HUES64 (cell line): ENCODE measurements at regions not wholly inside any gene's neighbourhood (a gene's known extent, or its start where the extent isn't known, plus 50 kb on each side); places are given as distances from the start of the nearest gene placed in this dataset.

Experiments
- H3K27ac ChIP-seq: 2 replicates; pipeline ENCODE4 v1.7.0; 2013; ENCODE audit warnings: low read depth, low read length, inconsistent platforms
- H3K27me3 ChIP-seq: 2 replicates; pipeline ENCODE4 v1.6.1; 2013; ENCODE audit warnings: mild to moderate bottlenecking, low read length; ENCODE audit not compliant: insufficient read depth
- H3K36me3 ChIP-seq: 2 replicates; pipeline ENCODE4 v1.6.1; 2013; ENCODE audit warnings: mild to moderate bottlenecking, low read length; ENCODE audit not compliant: insufficient read depth
- H3K4me1 ChIP-seq: 2 replicates; pipeline ENCODE4 v1.6.1; 2013; ENCODE audit warnings: mild to moderate bottlenecking, low read length, moderate library complexity; ENCODE audit not compliant: insufficient read depth
- H3K4me3 ChIP-seq: 2 replicates; pipeline ENCODE4 v1.5.1; 2013; ENCODE audit warnings: mild to moderate bottlenecking, low read length, moderate library complexity
- H3K9ac ChIP-seq: 2 replicates; pipeline ENCODE4 v1.6.1; 2013; ENCODE audit warnings: mild to moderate bottlenecking, low read depth, low read length
- H3K9me3 ChIP-seq: 2 replicates; pipeline ENCODE4 v1.6.1; 2013; ENCODE audit warnings: low read depth, low read length; ENCODE audit not compliant: insufficient read depth
- WGBS: fragments of 150-250, 120-280 bp; methylation state at CpG from one replicate; pipeline ENCODE4 v1.1.7; 2013; ENCODE audit warnings: missing lambda C conversion rate; 5-methylcytosine and 5-hydroxymethylcytosine counted together

DNA sequence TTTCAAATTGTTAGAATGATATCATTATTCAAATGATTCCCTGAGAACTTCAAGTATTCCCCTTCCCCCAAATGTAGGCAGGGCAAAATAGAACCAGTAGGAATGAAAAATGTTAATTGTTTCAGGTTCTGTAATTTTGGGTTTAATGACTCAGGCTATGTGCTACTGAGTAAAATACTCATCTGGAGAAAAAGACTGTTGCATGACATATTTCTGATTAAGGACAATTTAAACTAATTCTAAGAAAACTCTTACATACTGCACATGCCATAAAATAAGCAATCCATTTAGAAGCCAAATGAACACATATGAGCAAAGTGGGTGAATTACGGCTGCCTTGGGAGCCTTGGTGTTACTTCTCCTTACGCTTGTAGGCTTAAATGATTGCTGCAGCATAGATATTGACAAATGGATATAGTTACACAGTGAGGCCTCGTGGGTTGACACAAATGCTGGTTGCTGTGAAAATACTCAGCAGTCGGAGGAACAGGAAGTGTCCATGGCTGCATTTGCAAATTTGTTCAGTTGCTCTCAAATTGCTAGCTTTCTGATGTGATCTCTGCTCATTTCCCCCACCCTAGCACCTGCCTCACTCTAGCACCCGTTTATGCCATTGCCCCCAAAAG lies 174.9 kb upstream of the DMAC1 start:
- no peaks in the 10 kb centered on the region for H3K9me3 ChIP-seq
- H3K4me3 ChIP-seq, result no peak overlapping the region
- H3K9ac ChIP-seq, result no peak overlapping the region
- no peaks in the 10 kb centered on the region for H3K4me1 ChIP-seq
- no peak overlapping the region for H3K27ac ChIP-seq
- WGBS, result 91% methylated on average over 5 of the region's 5 CpGs
- no peaks in the 10 kb centered on the region for H3K27me3 ChIP-seq
- no peaks in the 10 kb centered on the region for H3K36me3 ChIP-seq

DNA sequence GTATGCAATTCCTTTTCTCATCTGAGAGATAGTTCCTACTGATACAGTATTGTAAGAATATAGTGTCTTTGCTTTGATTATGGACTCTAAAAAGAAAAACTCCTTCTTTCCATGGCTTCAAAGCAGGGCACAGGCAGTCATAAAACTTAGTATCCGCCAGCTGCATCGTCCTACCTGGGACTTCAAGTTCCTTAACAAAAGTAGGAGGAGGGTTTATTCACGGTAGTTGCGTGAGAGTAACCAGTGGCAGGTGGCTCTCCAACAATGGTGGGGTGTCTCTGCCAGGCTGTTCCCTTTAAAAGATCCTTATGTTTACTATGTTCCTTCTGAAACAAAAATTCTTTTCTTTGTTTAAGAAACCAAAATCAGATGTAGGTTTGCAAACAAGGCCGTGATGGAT lies 173.5 kb upstream of the DMAC1 start:
- WGBS, result 93% methylated on average over 5 of the region's 5 CpGs
- Histone ChIP-seq H3K36me3 (no peaks in the 10 kb centered on the region), H3K4me3 (no peak overlapping the region), H3K27me3 (no peaks in the 10 kb centered on the region), H3K4me1 (peaks cover 3% of the 10 kb centered on the region; the same call in 1 of the 2 replicates), H3K9ac (no peak overlapping the region), H3K9me3 (no peaks in the 10 kb centered on the region), H3K27ac (no peak overlapping the region)

DNA sequence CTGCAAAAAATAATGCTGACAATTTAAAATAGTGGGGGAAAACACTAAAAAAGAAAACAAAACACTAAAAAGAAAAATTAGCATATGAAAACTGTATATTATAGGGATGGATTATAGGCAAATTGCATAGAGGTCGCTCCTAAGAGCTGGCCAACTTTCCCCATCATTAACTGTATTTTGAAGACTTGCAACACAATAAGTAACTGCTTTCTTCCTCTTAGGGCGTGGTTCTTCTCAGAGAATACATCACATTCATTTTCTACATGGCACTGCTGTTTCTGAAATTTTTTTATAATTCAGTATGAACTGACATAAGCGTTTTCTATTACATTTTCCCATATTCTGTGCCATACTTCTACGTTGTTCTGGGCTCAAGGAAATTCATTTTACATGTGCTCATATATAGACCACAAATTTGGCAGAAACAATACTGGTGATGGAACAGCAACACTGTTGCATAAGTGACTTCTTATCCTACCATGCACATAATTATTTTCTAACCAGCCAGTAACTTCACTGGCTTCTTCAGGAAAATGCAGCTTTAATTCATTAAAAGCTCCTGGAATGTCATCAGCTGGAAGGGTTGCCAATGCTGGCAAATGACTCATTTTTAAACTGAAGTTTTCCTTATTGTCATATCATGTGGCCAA lies 171.2 kb upstream of the DMAC1 start:
- no peaks in the 10 kb centered on the region for H3K9me3 ChIP-seq
- H3K4me1 ChIP-seq, result peaks cover 12% of the 10 kb centered on the region
- no peak overlapping the region for H3K27ac ChIP-seq
- no peaks in the 10 kb centered on the region for H3K36me3 ChIP-seq
- 97% methylated on average over 4 of the region's 4 CpGs for WGBS
- H3K9ac ChIP-seq, result no peak overlapping the region
- H3K27me3 ChIP-seq, result no peaks in the 10 kb centered on the region
- no peak overlapping the region for H3K4me3 ChIP-seq

DNA sequence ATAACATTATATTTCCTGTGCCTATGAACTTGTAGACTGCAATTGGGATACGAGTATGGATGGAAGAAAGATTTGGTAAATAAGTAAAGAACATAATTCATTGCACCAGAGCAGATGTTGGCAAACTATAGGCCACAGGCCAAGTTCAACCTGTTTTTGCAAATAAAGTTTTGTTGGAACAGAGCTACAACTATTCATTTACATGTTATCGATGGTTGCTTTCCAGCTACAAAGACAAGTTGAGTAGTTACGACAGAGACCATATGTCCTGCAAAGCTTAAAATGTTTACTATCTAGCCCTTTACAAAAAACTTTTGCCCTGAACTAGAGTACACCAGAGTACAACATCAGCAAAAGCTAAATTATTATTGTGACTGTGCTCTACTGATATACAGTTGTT lies 169.1 kb upstream of the DMAC1 start:
- H3K27me3 ChIP-seq, result no peaks in the 10 kb centered on the region
- H3K9me3 ChIP-seq, result no peaks in the 10 kb centered on the region
- no peak overlapping the region for H3K27ac ChIP-seq
- no peak overlapping the region for H3K9ac ChIP-seq
- WGBS, result over 99% methylated on average over 3 of the region's 3 CpGs
- peaks cover 12% of the 10 kb centered on the region for H3K4me1 ChIP-seq
- H3K4me3 ChIP-seq, result no peak overlapping the region
- H3K36me3 ChIP-seq, result no peaks in the 10 kb centered on the region

DNA sequence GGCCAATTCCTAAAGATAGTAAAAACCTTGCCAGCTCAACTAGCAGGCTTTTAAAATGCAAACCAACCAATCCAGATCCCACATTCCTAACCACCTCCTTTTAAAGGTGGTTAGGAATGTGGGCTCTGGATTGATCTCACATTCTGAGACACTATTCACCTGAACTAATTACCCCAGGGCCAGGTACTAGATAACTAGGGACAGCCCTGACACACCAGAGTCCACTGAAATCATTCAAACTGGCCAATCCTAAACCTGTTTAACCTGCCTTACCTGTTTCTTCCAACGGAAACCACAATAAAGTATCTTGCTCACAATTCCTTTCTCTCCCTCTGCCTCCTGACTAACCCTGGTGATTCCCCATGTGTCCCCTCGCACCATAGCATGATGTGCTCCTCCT lies 168.3 kb upstream of the DMAC1 start:
- Histone ChIP-seq H3K4me1 (peaks cover 12% of the 10 kb centered on the region), H3K9ac (no peak overlapping the region), H3K27me3 (no peaks in the 10 kb centered on the region), H3K27ac (no peak overlapping the region), H3K36me3 (no peaks in the 10 kb centered on the region), H3K4me3 (no peak overlapping the region), H3K9me3 (no peaks in the 10 kb centered on the region)
- 91% methylated on average over 2 of the region's 2 CpGs for WGBS

DNA sequence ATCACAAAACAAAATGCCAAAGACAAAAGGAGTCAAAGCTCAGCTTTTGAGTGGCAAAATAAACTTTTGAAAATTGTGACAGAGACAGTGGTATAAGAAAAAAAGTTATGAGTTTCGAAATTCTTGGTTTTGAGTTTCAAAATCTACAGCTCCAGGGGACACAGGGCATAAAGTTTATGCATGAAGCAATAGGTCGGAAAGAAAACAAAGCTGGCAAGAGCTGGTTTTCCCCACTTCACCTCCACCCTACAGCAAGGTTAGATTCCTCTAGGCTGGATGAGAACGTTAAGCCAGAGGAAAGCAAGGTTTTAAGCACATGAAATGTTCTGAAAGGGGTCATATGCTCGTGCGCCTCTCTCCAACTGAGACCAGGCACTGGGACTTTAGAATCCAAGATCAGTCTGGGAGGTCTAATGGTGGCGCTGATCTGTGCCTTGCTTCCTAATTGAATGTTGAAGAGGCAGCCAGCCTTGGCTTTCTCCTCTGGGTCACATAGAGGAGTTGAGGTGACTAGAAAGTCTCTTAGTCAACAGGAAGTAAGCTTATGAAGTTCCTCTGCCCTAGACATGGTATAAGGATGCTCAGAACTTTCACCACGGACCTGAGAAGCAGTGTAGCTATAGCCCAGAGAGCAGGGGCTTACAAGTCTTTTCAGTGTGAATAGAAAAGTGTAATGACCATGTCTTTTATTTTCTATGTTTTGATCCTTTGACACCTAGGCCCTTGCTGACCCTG lies 167.7 kb upstream of the DMAC1 start:
- H3K36me3 ChIP-seq, result no peaks in the 10 kb centered on the region
- WGBS, result 89% methylated on average over 7 of the region's 7 CpGs

DNA sequence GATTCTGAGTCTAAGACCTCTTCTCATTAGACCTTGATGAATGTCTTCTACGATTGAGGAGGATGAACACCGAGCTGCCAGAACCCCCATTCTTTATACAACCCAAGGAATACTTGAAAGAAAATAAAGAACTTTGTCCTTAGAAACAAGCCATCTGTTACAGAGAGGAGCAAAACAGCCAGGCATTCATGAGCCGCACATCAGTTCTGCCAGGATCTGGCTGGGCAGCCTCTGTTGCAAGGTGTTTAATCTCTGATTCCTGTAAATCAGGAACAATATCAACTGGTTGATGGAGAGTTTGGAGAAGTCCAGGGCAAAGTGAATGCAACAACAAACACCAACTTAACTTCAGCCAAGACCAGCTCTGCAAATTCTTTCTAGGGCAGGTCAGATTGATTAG lies 165.5 kb upstream of the DMAC1 start:
- H3K9ac ChIP-seq, result no peak overlapping the region
- H3K27ac ChIP-seq, result no peak overlapping the region
- no peak overlapping the region for H3K4me3 ChIP-seq
- WGBS, result 96% methylated on average over 3 of the region's 3 CpGs
- H3K36me3 ChIP-seq, result no peaks in the 10 kb centered on the region
- peaks cover 12% of the 10 kb centered on the region for H3K4me1 ChIP-seq
- H3K9me3 ChIP-seq, result no peaks in the 10 kb centered on the region
- H3K27me3 ChIP-seq, result no peaks in the 10 kb centered on the region

More for the DNA sequence above, 167.7 kb upstream of the DMAC1 start:
- Histone ChIP-seq H3K4me3 (no peak overlapping the region), H3K4me1 (peaks cover 12% of the 10 kb centered on the region), H3K9ac (no peak overlapping the region), H3K9me3 (no peaks in the 10 kb centered on the region), H3K27ac (peak overlapping the region; percentile 22; the same call in 1 of the 2 replicates), H3K27me3 (no peaks in the 10 kb centered on the region)

DNA sequence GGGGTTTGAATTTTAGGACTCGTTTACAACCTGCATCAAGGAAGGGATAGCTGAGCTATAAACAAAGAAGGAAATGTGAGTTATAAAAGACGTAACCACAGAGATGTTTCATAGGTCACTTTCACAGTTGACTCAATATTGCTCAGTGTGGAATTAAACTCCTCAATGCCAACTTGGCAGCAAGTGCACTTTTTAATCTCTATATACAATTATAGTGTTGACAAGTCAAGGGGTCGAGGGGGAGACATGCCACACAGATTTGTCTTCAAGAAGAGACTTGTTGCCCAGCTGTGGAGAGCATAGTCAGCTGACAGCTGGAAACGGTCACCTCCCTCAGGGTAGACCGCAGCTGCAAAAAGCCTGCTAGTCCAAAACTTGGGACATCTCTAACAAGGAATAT lies 163.4 kb upstream of the DMAC1 start:
- 94% methylated on average over 5 of the region's 5 CpGs for WGBS
- no peaks in the 10 kb centered on the region for H3K27me3 ChIP-seq
- no peak overlapping the region for H3K9ac ChIP-seq
- no peaks in the 10 kb centered on the region for H3K36me3 ChIP-seq
- no peak overlapping the region for H3K4me3 ChIP-seq
- peaks cover 8% of the 10 kb centered on the region for H3K4me1 ChIP-seq
- H3K27ac ChIP-seq, result no peak overlapping the region
- H3K9me3 ChIP-seq, result no peaks in the 10 kb centered on the region

DNA sequence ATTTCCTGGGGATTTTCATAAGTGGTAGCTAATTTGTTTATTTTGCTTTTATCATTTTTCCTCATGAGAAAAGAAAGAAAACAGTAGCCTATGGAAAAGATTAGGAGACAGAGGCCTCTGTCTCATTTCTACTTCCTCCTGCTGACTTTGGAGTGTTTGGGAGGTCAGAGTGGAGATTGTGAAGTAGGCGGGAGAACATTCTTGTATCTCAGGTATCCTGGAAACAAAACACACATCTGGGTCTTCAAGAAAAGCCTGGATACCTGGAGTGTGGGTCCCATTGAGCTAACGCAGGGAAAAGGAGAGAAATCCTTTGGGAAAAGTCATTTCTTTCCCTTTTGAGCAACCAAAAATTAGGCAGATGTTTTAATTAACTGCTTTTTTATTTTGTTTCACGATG lies 161.5 kb upstream of the DMAC1 start:
- Histone ChIP-seq H3K27me3 (no peaks in the 10 kb centered on the region), H3K9me3 (no peaks in the 10 kb centered on the region), H3K4me1 (no peaks in the 10 kb centered on the region; the same call in 1 of the 2 replicates), H3K9ac (no peak overlapping the region; the same call in 1 of the 2 replicates), H3K27ac (peak overlapping the region; percentile 45; the same call in 1 of the 2 replicates), H3K36me3 (no peaks in the 10 kb centered on the region), H3K4me3 (no peak overlapping the region)
- WGBS, result 76% methylated on average over 2 of the region's 3 CpGs

DNA sequence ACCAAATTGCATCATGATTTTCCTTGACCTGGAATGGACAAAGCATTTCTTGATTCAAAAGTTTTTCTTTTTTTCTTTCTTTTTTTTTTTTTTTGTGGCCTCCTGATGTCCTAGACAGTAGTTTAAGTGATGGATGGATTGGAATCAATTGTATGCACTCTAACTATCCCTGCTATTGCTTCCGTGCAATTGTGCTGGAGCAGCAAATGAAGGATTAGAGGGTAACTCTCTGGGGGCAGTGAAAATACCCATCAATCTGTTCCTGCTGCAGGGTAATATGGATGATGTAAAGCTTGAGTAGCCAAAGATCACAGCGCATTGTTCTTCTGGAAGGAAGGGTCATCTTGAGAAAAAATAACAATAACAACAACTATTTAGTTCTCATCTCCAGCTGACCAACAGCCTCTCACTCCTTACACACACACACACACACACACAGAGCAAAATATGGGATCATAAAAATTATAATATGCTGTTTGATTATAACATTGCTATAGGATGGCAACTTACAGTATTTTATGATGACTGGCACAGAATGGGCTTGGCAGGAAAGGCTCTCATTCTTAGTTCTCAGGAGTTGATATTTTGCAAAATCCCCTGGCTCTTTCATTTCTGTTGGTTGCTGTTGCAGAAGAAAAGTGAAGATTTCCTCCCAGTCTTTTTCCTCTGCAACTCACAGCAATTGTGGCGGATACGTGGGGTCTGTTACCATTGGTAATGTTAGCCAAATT lies 160.9 kb upstream of the DMAC1 start:
- peak overlapping the region; percentile 45; the same call in 1 of the 2 replicates for H3K27ac ChIP-seq
- H3K9ac ChIP-seq, result no peak overlapping the region; the same call in 1 of the 2 replicates

DNA sequence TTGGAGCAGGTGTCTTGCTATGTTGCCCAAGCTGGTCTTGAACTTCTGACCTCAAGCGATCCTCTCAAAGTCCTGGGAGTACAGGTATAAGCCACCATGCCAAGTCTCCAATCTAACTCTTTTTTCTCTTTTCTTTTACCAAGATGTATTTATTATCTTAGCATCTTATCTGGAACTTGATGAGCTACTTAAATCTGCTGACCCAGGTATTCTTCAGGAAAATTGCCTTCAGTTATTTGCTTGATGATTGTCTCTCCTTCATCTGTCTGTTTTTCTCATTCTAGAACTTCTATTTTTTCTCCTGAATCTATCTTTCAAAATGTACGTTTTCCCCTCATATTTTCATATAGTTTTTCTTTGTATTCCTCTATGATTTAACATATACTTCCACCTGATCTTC lies 158.2 kb upstream of the DMAC1 start:
- H3K9me3 ChIP-seq, result no peaks in the 10 kb centered on the region
- no peaks in the 10 kb centered on the region; the same call in 1 of the 2 replicates for H3K4me1 ChIP-seq
- H3K27ac ChIP-seq, result no peak overlapping the region
- H3K4me3 ChIP-seq, result no peak overlapping the region
- H3K9ac ChIP-seq, result no peak overlapping the region
- H3K27me3 ChIP-seq, result no peaks in the 10 kb centered on the region
- 82% methylated on average over 2 of the region's 2 CpGs for WGBS
- H3K36me3 ChIP-seq, result no peaks in the 10 kb centered on the region

More for the DNA sequence above, 160.9 kb upstream of the DMAC1 start:
- H3K9me3 ChIP-seq, result no peaks in the 10 kb centered on the region
- H3K27me3 ChIP-seq, result no peaks in the 10 kb centered on the region
- no peaks in the 10 kb centered on the region for H3K36me3 ChIP-seq
- H3K4me1 ChIP-seq, result no peaks in the 10 kb centered on the region; the same call in 1 of the 2 replicates
- 89% methylated on average over 4 of the region's 4 CpGs for WGBS
- no peak overlapping the region for H3K4me3 ChIP-seq
